ENCODE measurements at regions not wholly inside any gene's neighbourhood (a gene's known extent, or its start where the extent isn't known, plus 50 kb on each side); places are given as distances from the start of the nearest gene placed in this dataset.

DNA sequence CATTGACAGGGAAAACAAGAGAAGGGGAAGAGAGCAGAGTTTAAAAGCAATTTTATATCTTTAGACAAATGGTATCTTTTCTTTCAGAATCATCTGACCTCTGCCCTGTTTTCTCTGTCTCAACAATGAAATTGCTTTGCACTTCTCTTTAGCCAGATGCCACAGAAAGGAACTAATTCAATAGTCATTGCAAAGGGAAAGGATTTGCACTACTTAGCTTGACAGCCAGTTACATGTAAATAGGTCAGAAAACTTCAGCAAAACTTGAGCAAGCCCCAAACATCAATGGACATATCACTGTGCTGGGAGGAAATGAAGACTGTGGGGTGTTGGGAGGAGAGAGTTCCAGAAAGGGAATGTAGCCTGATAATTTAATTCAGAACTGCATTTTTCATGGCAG lies 181.3 kb upstream of the FAM83B start:
- TF ChIP-seq ZNF274 (IDR thresholded peaks at IDR 0.05; ENCODE audit: low read depth, low read length) (no peak), YY1 (IDR thresholded peaks at IDR 0.05; ENCODE audit: insufficient read depth, insufficient read length) (no peak), SUZ12 (IDR thresholded peaks at IDR 0.05; ENCODE audit: extremely low read depth, insufficient read depth, insufficient read length) (no peak)

Data from NT2/D1 (cell line).